Glutamatergic neuron (in vitro differentiated cells): ENCODE measurements at regions not wholly inside any gene's neighbourhood (a gene's known extent, or its start where the extent isn't known, plus 50 kb on each side); places are given as distances from the start of the nearest gene placed in this dataset.

Experiments used
- DNase-seq: peaks from one replicate; pipeline ENCODE4 v3.0.0; 2022
- H3K27ac Mint-ChIP-seq: one replicate; pipeline ENCODE4 v1.8.0; 2020; ENCODE audit warnings: mild to moderate bottlenecking, mixed read lengths, inconsistent platforms; ENCODE audit not compliant: unreplicated experiment
- H3K27me3 Mint-ChIP-seq: one replicate; pipeline ENCODE4 v1.8.0; 2020; ENCODE audit warnings: mild to moderate bottlenecking, moderate library complexity, mixed read lengths, inconsistent platforms; ENCODE audit not compliant: unreplicated experiment
- H3K36me3 Mint-ChIP-seq: one replicate; pipeline ENCODE4 v1.8.0; 2020; ENCODE audit warnings: mild to moderate bottlenecking, mixed read lengths, inconsistent platforms; ENCODE audit not compliant: unreplicated experiment
- H3K4me1 Mint-ChIP-seq: one replicate; pipeline ENCODE4 v1.8.0; 2020; ENCODE audit warnings: mild to moderate bottlenecking, low read depth, mixed read lengths, inconsistent platforms; ENCODE audit not compliant: unreplicated experiment
- H3K4me3 Mint-ChIP-seq: one replicate; pipeline ENCODE4 v1.8.0; 2020; ENCODE audit warnings: mild to moderate bottlenecking, mixed read lengths, inconsistent platforms; ENCODE audit not compliant: unreplicated experiment
- H3K9me3 Mint-ChIP-seq: one replicate; pipeline ENCODE4 v1.8.0; 2020; ENCODE audit warnings: mild to moderate bottlenecking, moderate library complexity, mixed read lengths, inconsistent platforms; ENCODE audit not compliant: unreplicated experiment
- CTCF ChIP-seq: fragments of 200-600 bp; sonication (generic); IDR thresholded peaks from one replicate; pipeline ENCODE4 v1.5.0; 2021; ENCODE audit not compliant: partially characterized antibody, unreplicated experiment

GRCh38 chr14:62632771-62633170 is 412.5 kb downstream of the KCNH5 start:
- no peaks in the 10 kb centered on the region for H3K36me3 Mint-ChIP-seq
- H3K27ac Mint-ChIP-seq: no peak overlapping the region
- no peaks in the 10 kb centered on the region for H3K9me3 Mint-ChIP-seq
- no peaks in the 10 kb centered on the region for H3K27me3 Mint-ChIP-seq
- no peak for DNase-seq
- H3K4me1 Mint-ChIP-seq: no peaks in the 10 kb centered on the region
- TF ChIP-seq CTCF: no peak
- H3K4me3 Mint-ChIP-seq: no peak overlapping the region

DNA sequence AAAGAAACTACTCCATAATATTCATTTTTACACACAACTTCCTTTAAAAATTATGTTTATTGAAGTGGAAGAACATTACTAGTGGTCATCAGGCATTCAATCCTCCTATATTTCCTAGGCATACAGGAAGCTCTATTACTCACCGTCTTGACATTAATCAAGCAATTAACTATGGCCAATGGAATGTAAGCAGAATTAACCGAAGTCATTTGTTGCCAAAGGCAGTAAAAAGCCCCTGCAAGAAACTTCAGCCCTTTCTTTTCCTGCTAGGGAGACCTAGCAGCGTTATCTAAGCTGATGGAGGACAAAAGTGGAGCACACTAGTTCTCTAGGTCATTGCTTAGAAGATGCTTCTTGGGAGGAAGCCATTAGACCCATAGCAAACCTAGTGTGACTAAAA is 399.6 kb downstream of the KCNH5 start:
- Mint-ChIP-seq H3K4me3 (no peak overlapping the region), H3K27ac (no peak overlapping the region), H3K9me3 (peaks cover under 1% of the 10 kb centered on the region)

More for the DNA sequence above, 399.6 kb downstream of the KCNH5 start:
- no peaks in the 10 kb centered on the region for H3K27me3 Mint-ChIP-seq
- no peak for TF ChIP-seq CTCF
- no peaks in the 10 kb centered on the region for H3K4me1 Mint-ChIP-seq
- no peaks in the 10 kb centered on the region for H3K36me3 Mint-ChIP-seq
- no peak for DNase-seq
